ENCODE measurements at regions not wholly inside any gene's neighbourhood (a gene's known extent, or its start where the extent isn't known, plus 50 kb on each side); places are given as distances from the start of the nearest gene placed in this dataset.

DNA sequence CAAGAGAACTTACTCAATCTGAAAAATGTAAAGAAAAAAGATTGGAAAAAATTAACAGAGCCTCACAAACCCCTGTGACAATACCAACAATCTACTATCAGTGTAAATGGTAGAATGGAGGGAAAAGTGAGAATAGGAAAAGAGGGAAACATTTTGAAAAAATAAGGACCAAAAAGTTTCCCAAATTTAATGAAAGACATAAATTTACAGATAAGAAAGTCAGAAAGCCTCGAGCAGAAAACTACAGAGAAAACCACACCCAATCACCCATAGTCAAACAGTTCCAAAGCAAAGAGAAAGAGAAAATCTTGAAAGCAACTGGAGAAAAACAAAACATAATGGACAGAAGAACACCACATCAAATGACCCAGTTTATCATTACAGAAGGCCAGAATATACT is 142.7 kb upstream of the DIO3 start:
- H3K27ac ChIP-seq (ENCODE audit: low read depth, low read length): no peak overlapping the region
- H3K27me3 ChIP-seq (ENCODE audit: low read length): no peaks in the 10 kb centered on the region
- no peaks in the 10 kb centered on the region for H3K79me2 ChIP-seq (ENCODE audit: insufficient read depth, low read length)
- H3F3A ChIP-seq (ENCODE audit: insufficient read depth): no peaks in the 10 kb centered on the region
- H3K4me3 ChIP-seq (ENCODE audit: insufficient read depth, low read length, poor library complexity, severe bottlenecking): no peak overlapping the region
- H3K4me2 ChIP-seq (ENCODE audit: low read depth, low read length, poor library complexity, severe bottlenecking): no peak overlapping the region
- no peak overlapping the region for H2AFZ ChIP-seq (ENCODE audit: low read depth, low read length, severe bottlenecking)
- H3K36me3 ChIP-seq (ENCODE audit: low read length): no peaks in the 10 kb centered on the region
- H3K9me2 ChIP-seq (replicated peaks; ENCODE audit: insufficient read depth, low read length): no peaks in the 10 kb centered on the region
- H4K20me1 ChIP-seq (ENCODE audit: low read depth, low read length): no peaks in the 10 kb centered on the region
- H3K9me3 ChIP-seq (ENCODE audit: insufficient read depth, low read length): no peaks in the 10 kb centered on the region
- TF ChIP-seq, protein P1, sequence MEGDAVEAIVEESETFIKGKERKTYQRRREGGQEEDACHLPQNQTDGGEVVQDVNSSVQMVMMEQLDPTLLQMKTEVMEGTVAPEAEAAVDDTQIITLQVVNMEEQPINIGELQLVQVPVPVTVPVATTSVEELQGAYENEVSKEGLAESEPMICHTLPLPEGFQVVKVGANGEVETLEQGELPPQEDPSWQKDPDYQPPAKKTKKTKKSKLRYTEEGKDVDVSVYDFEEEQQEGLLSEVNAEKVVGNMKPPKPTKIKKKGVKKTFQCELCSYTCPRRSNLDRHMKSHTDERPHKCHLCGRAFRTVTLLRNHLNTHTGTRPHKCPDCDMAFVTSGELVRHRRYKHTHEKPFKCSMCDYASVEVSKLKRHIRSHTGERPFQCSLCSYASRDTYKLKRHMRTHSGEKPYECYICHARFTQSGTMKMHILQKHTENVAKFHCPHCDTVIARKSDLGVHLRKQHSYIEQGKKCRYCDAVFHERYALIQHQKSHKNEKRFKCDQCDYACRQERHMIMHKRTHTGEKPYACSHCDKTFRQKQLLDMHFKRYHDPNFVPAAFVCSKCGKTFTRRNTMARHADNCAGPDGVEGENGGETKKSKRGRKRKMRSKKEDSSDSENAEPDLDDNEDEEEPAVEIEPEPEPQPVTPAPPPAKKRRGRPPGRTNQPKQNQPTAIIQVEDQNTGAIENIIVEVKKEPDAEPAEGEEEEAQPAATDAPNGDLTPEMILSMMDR (IDR thresholded peaks at IDR 0.05; ENCODE audit: insufficient read depth, low read length, poor library complexity, severe bottlenecking): no peak
- TF ChIP-seq EZH2phosphoT487 (conservative IDR thresholded peaks at IDR 0.05; ENCODE audit: low read length): no peak
- H3K9ac ChIP-seq (ENCODE audit: low read length): no peak overlapping the region

DNA sequence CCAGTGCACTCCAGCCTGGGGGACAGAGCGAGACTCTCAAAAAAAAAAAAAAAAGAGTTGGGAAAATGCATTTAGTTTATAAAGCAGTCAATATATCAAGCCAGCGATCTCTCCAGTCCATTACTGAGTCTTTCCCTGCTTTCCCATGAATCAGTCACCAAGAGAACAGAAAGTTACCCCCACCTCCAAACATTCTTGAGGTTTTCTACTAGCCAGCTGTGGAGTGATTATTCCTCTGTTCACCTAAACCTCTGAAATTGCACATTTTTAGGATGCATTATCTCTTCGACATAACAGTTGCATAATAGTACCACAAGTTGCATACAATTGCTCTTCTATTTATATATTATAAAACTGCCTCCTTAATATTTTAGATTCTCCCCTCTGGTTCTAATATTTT is 134.8 kb upstream of the DIO3 start:
- TF ChIP-seq, protein P1 (IDR thresholded peaks at IDR 0.05; ENCODE audit: insufficient read depth, low read length, poor library complexity, severe bottlenecking): no peak
- TF ChIP-seq EZH2phosphoT487 (conservative IDR thresholded peaks at IDR 0.05; ENCODE audit: low read length): no peak
- Histone ChIP-seq H3K9me3 (ENCODE audit: insufficient read depth, low read length) (no peaks in the 10 kb centered on the region), H3K9ac (ENCODE audit: low read length) (no peak overlapping the region), H3K36me3 (ENCODE audit: low read length) (no peaks in the 10 kb centered on the region), H3K27ac (ENCODE audit: low read depth, low read length) (no peak overlapping the region), H3K9me2 (replicated peaks; ENCODE audit: insufficient read depth, low read length) (no peaks in the 10 kb centered on the region), H3K4me3 (ENCODE audit: insufficient read depth, low read length, poor library complexity, severe bottlenecking) (no peak overlapping the region), H3F3A (ENCODE audit: insufficient read depth) (no peaks in the 10 kb centered on the region), H2AFZ (ENCODE audit: low read depth, low read length, severe bottlenecking) (no peak overlapping the region), H3K79me2 (ENCODE audit: insufficient read depth, low read length) (no peaks in the 10 kb centered on the region), H4K20me1 (ENCODE audit: low read depth, low read length) (no peaks in the 10 kb centered on the region), H3K27me3 (ENCODE audit: low read length) (no peaks in the 10 kb centered on the region; the same call in 1 of the 2 replicates), H3K4me2 (ENCODE audit: low read depth, low read length, poor library complexity, severe bottlenecking) (no peak overlapping the region)

DNA sequence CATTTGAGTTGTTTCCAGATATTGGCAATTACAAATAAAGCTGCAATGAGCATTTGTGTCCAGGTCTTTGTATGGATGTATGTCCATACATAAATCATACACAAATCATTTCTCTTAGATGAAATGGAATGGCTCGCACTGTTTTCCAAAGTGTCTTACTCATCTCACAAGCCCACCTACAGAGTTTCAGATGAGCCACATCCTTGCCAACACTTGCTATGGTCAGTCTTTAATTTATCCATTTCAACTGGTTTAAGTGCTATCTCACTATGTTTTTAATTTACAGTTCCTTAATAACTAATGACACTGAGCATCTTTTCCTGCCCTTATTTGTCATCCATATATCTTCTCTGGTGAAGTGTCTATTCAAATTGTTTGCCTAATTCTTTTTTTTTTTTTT is 132.9 kb upstream of the DIO3 start:
- TF ChIP-seq, protein P1 (IDR thresholded peaks at IDR 0.05; ENCODE audit: insufficient read depth, low read length, poor library complexity, severe bottlenecking): no peak
- TF ChIP-seq EZH2phosphoT487 (conservative IDR thresholded peaks at IDR 0.05; ENCODE audit: low read length): no peak
- Histone ChIP-seq H3K4me3 (ENCODE audit: insufficient read depth, low read length, poor library complexity, severe bottlenecking) (no peak overlapping the region), H3K36me3 (ENCODE audit: low read length) (no peaks in the 10 kb centered on the region), H3K27ac (ENCODE audit: low read depth, low read length) (no peak overlapping the region), H2AFZ (ENCODE audit: low read depth, low read length, severe bottlenecking) (no peak overlapping the region), H3K9ac (ENCODE audit: low read length) (no peak overlapping the region), H3K4me2 (ENCODE audit: low read depth, low read length, poor library complexity, severe bottlenecking) (no peak overlapping the region), H3K79me2 (ENCODE audit: insufficient read depth, low read length) (no peaks in the 10 kb centered on the region), H4K20me1 (ENCODE audit: low read depth, low read length) (no peaks in the 10 kb centered on the region), H3K9me3 (ENCODE audit: insufficient read depth, low read length) (no peaks in the 10 kb centered on the region), H3F3A (ENCODE audit: insufficient read depth) (no peaks in the 10 kb centered on the region), H3K27me3 (ENCODE audit: low read length) (no peaks in the 10 kb centered on the region; the same call in 1 of the 2 replicates), H3K9me2 (replicated peaks; ENCODE audit: insufficient read depth, low read length) (no peaks in the 10 kb centered on the region)
